ENCODE measurements at regions not wholly inside any gene's neighbourhood (a gene's known extent, or its start where the extent isn't known, plus 50 kb on each side); places are given as distances from the start of the nearest gene placed in this dataset.

GRCh38 chr10:21010615-21011014, 113.5 kb upstream of the NEBL start:
- TF ChIP-seq YY1 (IDR thresholded peaks at IDR 0.05; ENCODE audit: insufficient read depth, insufficient read length): no peak
- TF ChIP-seq SUZ12 (IDR thresholded peaks at IDR 0.05; ENCODE audit: extremely low read depth, insufficient read depth, insufficient read length): no peak

Data from NT2/D1 (cell line).